ENCODE measurements at regions not wholly inside any gene's neighbourhood (a gene's known extent, or its start where the extent isn't known, plus 50 kb on each side); places are given as distances from the start of the nearest gene placed in this dataset.

- DNase-seq, result no peak
These were observed 69.5 kb upstream of the SSX2IP start for GRCh38 chr1:84759756-84760155.

- peak; percentile 25 for DNase-seq
These were observed 68.8 kb upstream of the SSX2IP start for GRCh38 chr1:84758968-84759491.

GRCh38 chr1:84758476-84758875 is 68.2 kb upstream of the SSX2IP start:
- DNase-seq, result no peak

GRCh38 chr1:84757301-84757700 is 67.0 kb upstream of the SSX2IP start:
- DNase-seq, result no peak

GRCh38 chr1:84756455-84757082 is 66.3 kb upstream of the SSX2IP start:
- DNase-seq, result no peak

- DNase-seq, result no peak
These were observed 65.7 kb upstream of the SSX2IP start for GRCh38 chr1:84756001-84756400.

- no peak for DNase-seq
These were observed 65.0 kb upstream of the SSX2IP start for GRCh38 chr1:84755216-84755615.

- no peak for DNase-seq
These were observed 64.1 kb upstream of the SSX2IP start for GRCh38 chr1:84754386-84754703.

GRCh38 chr1:84753516-84754385 is 63.5 kb upstream of the SSX2IP start:
- DNase-seq, result peak; percentile 78

GRCh38 chr1:84750110-84750730 is 60.0 kb upstream of the SSX2IP start:
- no peak for DNase-seq

- no peak for DNase-seq
These were observed 59.2 kb upstream of the SSX2IP start for GRCh38 chr1:84749427-84749826.

GRCh38 chr1:84748364-84748763 is 58.1 kb upstream of the SSX2IP start:
- no peak for DNase-seq

GRCh38 chr1:84745857-84746256 is 55.6 kb upstream of the SSX2IP start:
- DNase-seq, result no peak

GRCh38 chr1:84743896-84744295 is 53.6 kb upstream of the SSX2IP start:
- no peak for DNase-seq

GRCh38 chr1:84742653-84743052 is 52.4 kb upstream of the SSX2IP start:
- no peak for DNase-seq

GRCh38 chr1:84740050-84740714 is 49.9 kb upstream of the SSX2IP start:
- DNase-seq, result no peak
